SK-N-SH treated with all-trans-retinoic acid at 6 μM for 48 hours (cell line): ENCODE measurements at regions not wholly inside any gene's neighbourhood (a gene's known extent, or its start where the extent isn't known, plus 50 kb on each side); places are given as distances from the start of the nearest gene placed in this dataset.
"Not testable (repeated sequence)": the region's sequence is repeated elsewhere in the genome, so short reads cannot be mapped to it uniquely, and the experiment has no call there.

Experiments
- ATAC-seq: fragments of 200-7000 bp; cut with Tn5 transposase; 3 replicates; pipeline ENCODE4 v1.9.1; 2020; ENCODE audit warnings: mild to moderate bottlenecking, moderate library complexity
- ARNTL ChIP-seq: fragments of 450-650 bp; formaldehyde crosslinking; IDR thresholded peaks from 2 replicates; pipeline ENCODE4 v1.5.0; 2020; ENCODE audit warnings: low read depth, mild to moderate bottlenecking, moderate library complexity, borderline replicate concordance
- CSDC2 ChIP-seq: fragments of 250-450 bp; sonication (Bioruptor Pico); IDR thresholded peaks from 2 replicates; pipeline ENCODE4 v1.5.0; 2020; ENCODE audit warnings: mild to moderate bottlenecking, moderate library complexity
- ESRRG ChIP-seq: fragments of 250-450 bp; sonication (Bioruptor Pico); IDR thresholded peaks from 2 replicates; pipeline ENCODE4 v1.6.1; 2021; ENCODE audit warnings: mild to moderate bottlenecking
- GLIS3 ChIP-seq: fragments of 250-450 bp; sonication (Bioruptor Pico); IDR thresholded peaks from 2 replicates; pipeline ENCODE4 v1.5.0; 2020; ENCODE audit warnings: mild to moderate bottlenecking, moderate library complexity
- OSR1 ChIP-seq: fragments of 250-450 bp; sonication (Bioruptor Pico); IDR thresholded peaks from 2 replicates; pipeline ENCODE4 v1.8.0; 2022; ENCODE audit warnings: moderate library complexity, mild to moderate bottlenecking, inconsistent platforms
- PPARA ChIP-seq: fragments of 250-450 bp; sonication (Bioruptor Pico); IDR thresholded peaks from 2 replicates; pipeline ENCODE4 v1.5.0; 2020; ENCODE audit warnings: mild to moderate bottlenecking, borderline replicate concordance
- RARB ChIP-seq: fragments of 250-450 bp; sonication (Bioruptor Pico); IDR thresholded peaks from 2 replicates; pipeline ENCODE4 v1.8.0; 2021; ENCODE audit warnings: mild to moderate bottlenecking, moderate library complexity
- SNAI2 ChIP-seq: fragments of 250-450 bp; sonication (Bioruptor Pico); IDR thresholded peaks from 2 replicates; pipeline ENCODE4 v1.5.0; 2020; ENCODE audit warnings: mild to moderate bottlenecking, moderate library complexity
- TCF4 ChIP-seq: fragments of 250-450 bp; sonication (Bioruptor Pico); IDR thresholded peaks from 2 replicates; pipeline ENCODE4 v1.8.0; 2021; ENCODE audit warnings: mild to moderate bottlenecking, moderate library complexity, borderline replicate concordance
- TOX ChIP-seq: fragments of 250-450 bp; sonication (Bioruptor Pico); IDR thresholded peaks from 2 replicates; pipeline ENCODE4 v1.8.0; 2021; ENCODE audit warnings: mild to moderate bottlenecking, moderate library complexity, borderline replicate concordance
- ZC3H10 ChIP-seq: fragments of 250-450 bp; sonication (Bioruptor Pico); IDR thresholded peaks from 2 replicates; pipeline ENCODE4 v1.5.1; 2021; ENCODE audit warnings: mild to moderate bottlenecking, moderate library complexity
- ZFP3 ChIP-seq: fragments of 250-450 bp; sonication (Bioruptor Pico); IDR thresholded peaks from 2 replicates; pipeline ENCODE4 v1.5.0; 2020; ENCODE audit warnings: mild to moderate bottlenecking, moderate library complexity
- ZFP30 ChIP-seq: fragments of 450-650 bp; formaldehyde crosslinking; IDR thresholded peaks from 2 replicates; pipeline ENCODE4 v1.5.0; 2022; ENCODE audit warnings: mild to moderate bottlenecking, moderate library complexity
- ZNF565 ChIP-seq: fragments of 450-650 bp; formaldehyde crosslinking; conservative IDR thresholded peaks from 2 replicates; pipeline ENCODE4 v1.5.0; 2020; ENCODE audit warnings: low read depth, mild to moderate bottlenecking, moderate library complexity
- ZNF70 ChIP-seq: fragments of 450-650 bp; formaldehyde crosslinking; IDR thresholded peaks from 2 replicates; pipeline ENCODE4 v1.5.0; 2020; ENCODE audit warnings: mild to moderate bottlenecking, moderate library complexity
- ZNF8 ChIP-seq: fragments of 450-650 bp; formaldehyde crosslinking; IDR thresholded peaks from 2 replicates; pipeline ENCODE4 v1.5.0; 2020; ENCODE audit warnings: mild to moderate bottlenecking, moderate library complexity
- TF ChIP-seq, protein P1 (sequence below): fragments of 250-450 bp; sonication (Bioruptor Pico); IDR thresholded peaks from 2 replicates; pipeline ENCODE4 v1.5.1; 2021; ENCODE audit warnings: mild to moderate bottlenecking, moderate library complexity
- TF ChIP-seq, protein P2 (sequence below): fragments of 250-450 bp; sonication (Bioruptor Pico); IDR thresholded peaks from 2 replicates; pipeline ENCODE4 v1.5.1; 2020; ENCODE audit warnings: low read depth, mild to moderate bottlenecking, moderate library complexity
- TF ChIP-seq, protein P3 (sequence below): fragments of 250-450 bp; sonication (Bioruptor Pico); IDR thresholded peaks from 2 replicates; pipeline ENCODE4 v1.8.0; 2020; ENCODE audit warnings: mild to moderate bottlenecking, moderate library complexity, borderline replicate concordance
- TF ChIP-seq, protein P4 (sequence below): fragments of 250-450 bp; sonication (Bioruptor Pico); IDR thresholded peaks from 2 replicates; pipeline ENCODE4 v1.8.0; 2021; ENCODE audit warnings: low read depth, mild to moderate bottlenecking, moderate library complexity, borderline replicate concordance

DNA sequence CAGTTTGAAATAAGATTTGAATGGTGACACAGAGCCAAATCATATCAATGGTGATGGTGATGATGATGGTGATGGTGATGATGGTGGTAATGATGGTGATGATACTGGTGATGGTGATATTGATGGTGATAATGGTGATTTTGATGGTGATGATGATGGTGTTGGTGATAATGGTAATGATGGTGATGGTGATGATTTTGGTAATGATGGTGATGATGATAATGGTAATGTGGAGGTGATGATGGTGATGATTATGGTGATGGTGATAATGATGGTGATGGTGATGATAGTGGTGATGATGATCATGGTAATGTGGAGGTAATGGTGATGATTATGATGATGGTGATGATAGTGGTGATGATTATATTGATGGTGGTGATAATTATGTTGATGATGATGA lies 311.9 kb upstream of the SFSWAP start:
- no peak for TF ChIP-seq ESRRG (CRISPR knock-in tag)
- TF ChIP-seq TCF4 (CRISPR knock-in tag): no peak
- TF ChIP-seq OSR1 (CRISPR knock-in tag): no peak
- no peak for TF ChIP-seq ARNTL (CRISPR knock-in tag)
- no peak for TF ChIP-seq GLIS3 (CRISPR knock-in tag)
- TF ChIP-seq, protein P1, sequence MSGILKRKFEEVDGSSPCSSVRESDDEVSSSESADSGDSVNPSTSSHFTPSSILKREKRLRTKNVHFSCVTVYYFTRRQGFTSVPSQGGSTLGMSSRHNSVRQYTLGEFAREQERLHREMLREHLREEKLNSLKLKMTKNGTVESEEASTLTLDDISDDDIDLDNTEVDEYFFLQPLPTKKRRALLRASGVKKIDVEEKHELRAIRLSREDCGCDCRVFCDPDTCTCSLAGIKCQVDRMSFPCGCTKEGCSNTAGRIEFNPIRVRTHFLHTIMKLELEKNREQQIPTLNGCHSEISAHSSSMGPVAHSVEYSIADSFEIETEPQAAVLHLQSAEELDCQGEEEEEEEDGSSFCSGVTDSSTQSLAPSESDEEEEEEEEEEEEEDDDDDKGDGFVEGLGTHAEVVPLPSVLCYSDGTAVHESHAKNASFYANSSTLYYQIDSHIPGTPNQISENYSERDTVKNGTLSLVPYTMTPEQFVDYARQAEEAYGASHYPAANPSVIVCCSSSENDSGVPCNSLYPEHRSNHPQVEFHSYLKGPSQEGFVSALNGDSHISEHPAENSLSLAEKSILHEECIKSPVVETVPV (CRISPR knock-in tag): no peak
- TF ChIP-seq CSDC2 (CRISPR knock-in tag): no peak
- TF ChIP-seq, protein P2, sequence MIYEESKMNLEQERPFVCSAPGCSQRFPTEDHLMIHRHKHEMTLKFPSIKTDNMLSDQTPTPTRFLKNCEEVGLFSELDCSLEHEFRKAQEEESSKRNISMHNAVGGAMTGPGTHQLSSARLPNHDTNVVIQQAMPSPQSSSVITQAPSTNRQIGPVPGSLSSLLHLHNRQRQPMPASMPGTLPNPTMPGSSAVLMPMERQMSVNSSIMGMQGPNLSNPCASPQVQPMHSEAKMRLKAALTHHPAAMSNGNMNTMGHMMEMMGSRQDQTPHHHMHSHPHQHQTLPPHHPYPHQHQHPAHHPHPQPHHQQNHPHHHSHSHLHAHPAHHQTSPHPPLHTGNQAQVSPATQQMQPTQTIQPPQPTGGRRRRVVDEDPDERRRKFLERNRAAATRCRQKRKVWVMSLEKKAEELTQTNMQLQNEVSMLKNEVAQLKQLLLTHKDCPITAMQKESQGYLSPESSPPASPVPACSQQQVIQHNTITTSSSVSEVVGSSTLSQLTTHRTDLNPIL (CRISPR knock-in tag): no peak
- TF ChIP-seq, protein P3, sequence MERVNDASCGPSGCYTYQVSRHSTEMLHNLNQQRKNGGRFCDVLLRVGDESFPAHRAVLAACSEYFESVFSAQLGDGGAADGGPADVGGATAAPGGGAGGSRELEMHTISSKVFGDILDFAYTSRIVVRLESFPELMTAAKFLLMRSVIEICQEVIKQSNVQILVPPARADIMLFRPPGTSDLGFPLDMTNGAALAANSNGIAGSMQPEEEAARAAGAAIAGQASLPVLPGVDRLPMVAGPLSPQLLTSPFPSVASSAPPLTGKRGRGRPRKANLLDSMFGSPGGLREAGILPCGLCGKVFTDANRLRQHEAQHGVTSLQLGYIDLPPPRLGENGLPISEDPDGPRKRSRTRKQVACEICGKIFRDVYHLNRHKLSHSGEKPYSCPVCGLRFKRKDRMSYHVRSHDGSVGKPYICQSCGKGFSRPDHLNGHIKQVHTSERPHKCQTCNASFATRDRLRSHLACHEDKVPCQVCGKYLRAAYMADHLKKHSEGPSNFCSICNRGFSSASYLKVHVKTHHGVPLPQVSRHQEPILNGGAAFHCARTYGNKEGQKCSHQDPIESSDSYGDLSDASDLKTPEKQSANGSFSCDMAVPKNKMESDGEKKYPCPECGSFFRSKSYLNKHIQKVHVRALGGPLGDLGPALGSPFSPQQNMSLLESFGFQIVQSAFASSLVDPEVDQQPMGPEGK (CRISPR knock-in tag): no peak
- ATAC-seq: no peak

DNA sequence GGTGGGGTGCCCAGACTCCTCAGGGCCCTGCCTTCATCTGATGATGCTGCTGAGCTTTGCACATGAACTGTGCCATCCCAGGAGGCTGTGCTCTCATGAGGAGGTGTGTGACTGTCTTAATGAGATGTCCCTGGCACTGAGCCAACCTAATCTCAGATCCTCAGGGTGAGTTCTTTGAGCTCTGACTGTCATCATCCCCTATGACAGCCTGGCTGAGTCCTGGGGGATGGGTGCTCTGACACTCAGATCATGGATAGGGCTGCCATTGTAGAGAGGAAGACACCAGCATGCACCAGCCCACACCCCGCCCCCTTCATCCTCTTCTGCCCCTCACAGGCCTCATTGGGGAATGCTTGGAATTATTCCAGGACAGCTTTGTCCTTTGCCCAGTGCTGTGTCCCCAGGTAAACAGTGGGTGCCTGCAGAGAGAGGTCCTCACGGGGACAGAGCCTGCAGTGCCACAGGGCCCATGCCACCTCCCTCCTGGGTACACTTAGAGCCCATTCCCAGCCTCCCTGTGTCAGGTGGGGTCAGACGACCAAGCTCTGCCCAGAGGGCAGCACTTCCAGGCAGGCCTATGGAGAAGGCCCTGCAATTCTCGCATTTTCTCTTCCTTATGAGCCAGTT lies 310.1 kb upstream of the SFSWAP start:
- not testable (repeated sequence) for ATAC-seq

DNA sequence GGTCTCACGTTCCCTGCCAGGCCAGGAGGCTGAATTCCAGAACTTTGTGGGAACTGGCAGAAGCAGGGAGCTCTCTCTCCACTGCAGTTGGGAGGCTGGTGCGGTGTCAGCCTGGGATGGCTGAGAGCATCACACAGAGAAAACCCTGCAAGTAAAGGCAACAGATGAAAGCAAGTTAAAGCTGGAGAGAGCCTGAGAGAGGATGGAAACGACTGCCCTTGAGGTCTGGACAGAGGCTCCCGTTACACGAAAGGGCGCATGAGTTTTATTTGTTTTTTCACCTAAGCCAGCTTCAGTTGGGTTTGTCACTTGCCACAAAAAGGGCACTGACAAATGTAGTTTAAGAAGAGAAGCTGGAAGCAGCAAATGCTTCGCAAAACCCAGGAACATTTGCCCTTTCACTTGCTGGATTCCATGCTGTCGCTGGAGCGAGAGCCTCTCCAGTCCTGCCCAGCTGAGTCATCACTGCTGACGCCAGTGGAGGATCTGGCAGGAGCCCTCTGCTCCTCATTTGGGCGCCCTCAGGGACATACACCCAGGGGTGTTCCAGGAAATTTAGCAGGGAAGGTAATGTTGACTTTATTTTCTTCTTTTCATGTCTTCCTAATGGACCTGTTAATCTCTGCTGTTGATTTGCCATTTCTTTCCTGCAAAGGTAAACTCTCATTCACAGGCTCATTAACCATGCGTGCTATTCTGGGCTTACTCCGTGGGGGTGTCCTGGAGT lies 308.8 kb upstream of the SFSWAP start:
- ATAC-seq: not testable (repeated sequence)

DNA sequence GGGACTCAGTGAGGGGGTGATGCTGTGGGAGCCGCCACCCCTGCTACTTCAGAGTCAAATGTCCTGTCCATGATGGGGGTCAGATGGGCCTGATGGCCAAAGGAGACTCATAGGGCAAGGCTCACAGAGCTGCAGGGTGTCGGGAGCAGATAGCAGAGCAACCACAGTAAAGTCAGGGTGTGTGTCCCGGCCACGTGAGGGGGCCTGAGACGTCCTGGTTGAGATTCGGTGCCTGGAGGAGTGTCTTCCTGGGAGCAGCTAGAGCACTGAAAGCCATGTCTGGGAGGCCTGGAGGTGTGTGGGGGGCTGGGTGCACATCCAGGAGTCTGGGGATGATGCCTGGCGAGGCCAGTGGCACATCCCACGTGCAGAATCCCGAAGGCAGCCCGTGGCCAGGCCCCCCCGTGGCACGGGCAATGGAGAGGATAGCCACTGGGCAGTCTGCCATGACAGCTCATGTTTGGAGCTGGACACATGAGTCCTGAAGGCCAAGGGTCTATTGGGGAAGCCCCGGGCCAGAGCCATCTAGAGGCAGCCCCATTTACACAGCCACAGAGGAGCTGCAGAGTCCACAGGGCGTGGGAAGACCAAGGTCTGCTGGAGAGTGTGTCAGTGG lies 308.0 kb upstream of the SFSWAP start:
- TF ChIP-seq, protein P4, sequence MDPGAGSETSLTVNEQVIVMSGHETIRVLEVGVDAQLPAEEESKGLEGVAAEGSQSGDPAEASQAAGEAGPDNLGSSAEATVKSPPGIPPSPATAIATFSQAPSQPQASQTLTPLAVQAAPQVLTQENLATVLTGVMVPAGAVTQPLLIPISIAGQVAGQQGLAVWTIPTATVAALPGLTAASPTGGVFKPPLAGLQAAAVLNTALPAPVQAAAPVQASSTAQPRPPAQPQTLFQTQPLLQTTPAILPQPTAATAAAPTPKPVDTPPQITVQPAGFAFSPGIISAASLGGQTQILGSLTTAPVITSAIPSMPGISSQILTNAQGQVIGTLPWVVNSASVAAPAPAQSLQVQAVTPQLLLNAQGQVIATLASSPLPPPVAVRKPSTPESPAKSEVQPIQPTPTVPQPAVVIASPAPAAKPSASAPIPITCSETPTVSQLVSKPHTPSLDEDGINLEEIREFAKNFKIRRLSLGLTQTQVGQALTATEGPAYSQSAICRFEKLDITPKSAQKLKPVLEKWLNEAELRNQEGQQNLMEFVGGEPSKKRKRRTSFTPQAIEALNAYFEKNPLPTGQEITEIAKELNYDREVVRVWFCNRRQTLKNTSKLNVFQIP: no peak
- TF ChIP-seq, protein P2 (CRISPR knock-in tag): no peak
- TF ChIP-seq ZNF8 (no peak), TOX (no peak), ESRRG (CRISPR knock-in tag) (no peak), ZC3H10 (CRISPR knock-in tag) (no peak), PPARA (no peak), ARNTL (CRISPR knock-in tag) (no peak), ZNF70 (CRISPR knock-in tag) (no peak), SNAI2 (CRISPR knock-in tag) (no peak), ZFP30 (CRISPR knock-in tag) (no peak), ZNF565 (CRISPR knock-in tag) (no peak), ZFP3 (no peak), RARB (CRISPR knock-in tag) (no peak), OSR1 (CRISPR knock-in tag) (no peak)
- TF ChIP-seq, protein P1 (CRISPR knock-in tag): no peak
- TF ChIP-seq, protein P3 (CRISPR knock-in tag): no peak
- ATAC-seq: no peak
